Activated gamma-delta T cell treated with Interleukin-2 at 50 U/mL for 16 hours (primary cell): ENCODE measurements at regions not wholly inside any gene's neighbourhood (a gene's known extent, or its start where the extent isn't known, plus 50 kb on each side); places are given as distances from the start of the nearest gene placed in this dataset.

Experiments used
- DNase-seq: peaks from one replicate; pipeline ENCODE4 v3.0.0-alpha.2; 2020

- no peak for DNase-seq
These were observed 84.6 kb upstream of the PFN2 start for GRCh38 chr3:150055332-150055731.

DNA sequence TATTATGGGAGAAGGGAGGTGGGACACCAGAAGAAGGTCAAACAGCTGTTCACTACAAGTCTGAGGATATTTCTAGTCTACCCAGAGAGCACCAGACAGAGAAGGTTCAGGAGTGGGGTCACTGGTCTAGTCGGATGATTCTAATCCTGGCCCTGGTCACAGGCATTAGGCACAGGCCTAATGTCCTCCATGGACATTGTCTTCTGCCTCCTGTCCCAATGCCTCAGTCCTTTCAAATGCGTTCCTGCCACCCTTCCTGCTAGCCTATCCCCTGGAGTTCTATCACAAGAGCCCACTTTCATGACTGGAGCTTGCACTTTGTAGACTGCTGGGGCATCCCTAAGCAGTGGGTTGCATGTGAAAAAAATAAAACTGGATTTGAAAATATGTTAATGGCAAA is 83.9 kb upstream of the PFN2 start:
- no peak for DNase-seq

DNA sequence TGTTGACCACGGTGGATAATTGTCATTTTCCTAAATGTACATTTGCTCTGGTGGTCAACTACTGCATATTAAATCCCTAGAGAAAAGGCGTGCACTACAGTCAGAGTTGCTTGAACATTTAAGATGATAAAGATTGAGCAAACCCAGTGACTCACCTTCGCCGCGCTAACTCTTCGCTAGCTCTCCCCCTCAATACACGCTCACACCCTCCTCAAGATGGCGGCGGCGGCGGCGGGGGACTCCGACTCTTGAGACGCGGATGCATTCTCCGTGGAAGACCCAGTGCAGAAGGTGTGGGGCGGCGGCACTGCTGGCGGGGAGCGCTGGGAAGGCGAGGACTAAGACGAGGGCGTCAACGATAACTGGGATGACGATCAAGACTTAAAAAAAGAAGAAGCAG is 79.8 kb upstream of the PFN2 start:
- DNase-seq, result no peak

DNA sequence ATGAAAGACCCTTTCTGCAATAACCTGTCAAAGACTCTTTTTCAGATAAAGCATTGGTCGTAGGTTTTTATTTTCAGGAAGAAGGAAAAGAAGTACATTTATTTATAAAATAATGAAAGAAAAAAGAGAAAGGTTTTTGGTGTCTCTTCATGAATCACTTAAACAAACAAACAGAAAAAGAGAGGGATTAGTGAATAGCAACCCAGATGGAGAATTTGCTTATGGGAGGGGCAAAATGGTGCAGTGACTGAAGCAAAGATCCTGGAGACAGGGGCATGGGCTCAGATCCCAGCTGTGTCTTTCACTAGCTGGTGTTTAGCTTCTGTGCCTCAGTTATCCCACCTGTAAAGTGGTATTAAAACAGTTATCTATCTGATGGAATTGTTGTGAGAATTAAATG is 78.6 kb upstream of the PFN2 start:
- no peak for DNase-seq

GRCh38 chr3:150041877-150042276 is 71.2 kb upstream of the PFN2 start:
- DNase-seq, result no peak

DNA sequence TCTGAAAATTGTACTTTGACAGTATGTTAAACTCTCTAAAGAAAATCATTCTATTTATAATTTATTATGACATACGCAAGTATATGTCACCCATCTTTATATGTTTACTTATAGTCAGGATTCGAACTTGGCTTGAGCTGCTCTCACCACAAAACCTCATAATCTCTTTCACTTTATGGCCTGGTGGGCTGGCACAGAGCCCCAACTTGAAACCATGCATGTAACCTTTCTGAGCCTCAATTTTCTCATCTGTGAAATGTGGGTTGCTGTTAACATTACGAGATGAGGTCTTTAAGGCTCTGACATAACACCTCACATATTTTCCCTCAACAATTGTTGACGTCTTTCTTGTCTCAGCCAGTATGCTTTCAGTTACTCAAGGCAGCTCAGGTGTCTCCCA is 69.4 kb upstream of the PFN2 start:
- no peak for DNase-seq

DNA sequence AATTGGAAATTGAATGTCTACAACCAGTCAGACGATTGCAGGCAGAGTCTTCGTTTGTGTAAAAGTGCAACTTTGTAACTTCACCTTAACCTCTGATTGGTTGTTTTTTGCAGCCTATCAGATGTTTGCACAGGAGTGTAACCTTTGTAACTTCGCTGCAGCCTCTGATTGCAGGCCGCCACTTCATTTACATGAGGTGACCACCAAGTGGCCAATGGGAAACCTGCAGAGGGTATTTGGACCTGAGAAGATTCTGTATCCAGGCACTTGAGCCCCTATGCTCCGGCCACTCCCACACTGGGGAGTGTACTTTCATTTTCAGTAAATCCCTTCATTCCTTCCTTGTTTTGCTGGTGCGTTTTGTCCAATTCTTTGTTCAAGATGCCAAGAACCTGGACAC is 68.1 kb upstream of the PFN2 start:
- DNase-seq, result no peak

GRCh38 chr3:150036780-150037179 is 66.1 kb upstream of the PFN2 start:
- no peak for DNase-seq

DNA sequence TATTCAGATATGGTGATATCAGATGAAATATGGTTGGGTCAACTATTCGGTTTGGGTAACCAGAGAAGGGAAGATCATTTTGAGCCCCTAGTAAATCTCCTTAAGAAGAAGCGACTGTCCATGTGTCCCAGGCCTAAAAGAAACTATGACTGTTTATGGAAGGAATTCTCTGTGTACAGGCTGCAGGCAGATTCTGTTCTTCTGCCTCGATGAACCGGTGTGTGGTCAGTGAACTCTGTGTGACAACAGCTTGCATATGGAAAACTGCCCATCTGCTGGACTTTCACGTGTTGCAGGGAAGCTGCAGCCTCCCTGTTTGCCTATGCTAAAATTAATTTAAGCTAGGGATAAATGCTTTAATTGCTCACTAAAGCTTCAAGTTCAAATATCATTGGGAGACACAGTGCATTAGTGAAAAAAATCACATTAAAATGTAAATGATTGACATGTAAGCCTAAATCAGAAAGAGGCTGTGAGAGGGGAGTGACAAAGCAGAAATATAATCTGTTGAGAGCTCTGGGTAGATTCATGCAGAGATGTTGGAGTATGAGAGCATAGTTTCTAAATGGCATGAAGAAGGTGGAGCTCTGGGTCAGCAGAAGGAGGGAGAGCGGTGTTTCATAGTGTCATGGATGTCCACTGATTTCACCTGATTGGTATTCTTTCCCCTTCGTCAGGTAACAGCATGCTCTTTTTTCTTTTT is 65.4 kb upstream of the PFN2 start:
- no peak for DNase-seq

- DNase-seq, result no peak
These were observed 64.6 kb upstream of the PFN2 start for GRCh38 chr3:150035301-150035779.

DNA sequence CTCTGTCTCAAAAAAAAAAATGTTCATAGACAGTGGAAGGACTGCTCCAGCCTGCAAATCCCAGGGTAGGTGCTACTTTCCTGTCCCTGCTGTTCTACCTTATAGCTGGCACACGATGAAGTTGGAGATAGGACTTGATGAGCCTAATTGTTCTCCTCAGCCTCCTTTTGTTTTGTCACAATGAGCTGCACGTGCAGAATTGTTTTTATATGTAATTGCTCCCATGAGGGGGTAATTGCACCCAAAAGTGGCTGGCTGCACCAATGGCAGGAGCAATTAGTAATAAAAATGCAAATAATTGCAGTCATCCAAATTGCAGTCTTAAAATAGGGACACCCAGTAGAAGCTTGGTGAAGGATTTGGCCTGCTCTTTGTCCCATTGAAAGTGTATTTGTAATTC is 63.0 kb upstream of the PFN2 start:
- DNase-seq, result no peak

- no peak for DNase-seq
These were observed 60.1 kb upstream of the PFN2 start for GRCh38 chr3:150030841-150031240.

GRCh38 chr3:150023239-150023636 is 52.5 kb upstream of the PFN2 start:
- DNase-seq, result no peak

- DNase-seq, result no peak
These were observed 51.9 kb upstream of the PFN2 start for GRCh38 chr3:150022381-150023238.

DNA sequence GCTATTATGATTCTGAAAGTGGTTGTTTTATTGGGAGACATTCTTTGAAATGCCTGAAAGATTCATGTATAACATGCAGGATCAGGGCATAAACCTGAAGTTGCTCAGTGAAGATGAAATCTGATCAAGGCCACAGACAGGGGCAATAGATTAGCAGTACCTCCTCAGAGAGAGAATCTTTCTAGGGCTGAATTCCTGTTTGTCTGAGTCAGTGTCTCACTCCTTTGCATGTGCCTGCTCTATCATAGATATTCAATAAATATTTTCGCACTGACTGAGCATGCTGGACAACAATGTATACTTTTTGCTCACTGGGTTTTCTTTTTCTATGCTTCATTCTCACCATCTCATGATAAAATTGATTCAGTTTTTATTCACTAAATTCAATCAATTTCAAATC is 49.8 kb upstream of the PFN2 start:
- no peak for DNase-seq
